ENCODE measurements at regions not wholly inside any gene's neighbourhood (a gene's known extent, or its start where the extent isn't known, plus 50 kb on each side); places are given as distances from the start of the nearest gene placed in this dataset.
A peak's percentile ranks its signal among the peaks of the same experiment; 100 is the strongest.
"Not testable (repeated sequence)": the region's sequence is repeated elsewhere in the genome, so short reads cannot be mapped to it uniquely, and the experiment has no call there.

DNA sequence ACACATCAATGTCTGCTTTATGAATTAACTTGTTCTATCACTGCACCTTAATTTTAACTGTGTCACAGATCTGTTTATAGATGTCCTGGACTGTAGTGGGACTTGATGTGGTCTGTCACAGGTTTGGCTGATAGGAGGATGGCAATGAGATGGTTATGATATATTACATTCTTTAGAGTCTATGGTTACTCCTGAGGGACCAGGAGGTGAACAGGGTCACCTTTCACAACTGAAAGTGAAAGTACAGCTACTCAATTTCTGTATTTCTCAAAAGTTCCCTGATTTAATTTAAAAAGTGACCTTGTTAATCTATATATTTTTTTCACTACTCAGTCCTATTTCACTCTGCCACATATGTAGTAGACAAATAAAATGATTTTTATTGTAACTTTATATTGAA lies 1284.1 kb upstream of the GYPC start:
- no peak for DNase-seq

DNA sequence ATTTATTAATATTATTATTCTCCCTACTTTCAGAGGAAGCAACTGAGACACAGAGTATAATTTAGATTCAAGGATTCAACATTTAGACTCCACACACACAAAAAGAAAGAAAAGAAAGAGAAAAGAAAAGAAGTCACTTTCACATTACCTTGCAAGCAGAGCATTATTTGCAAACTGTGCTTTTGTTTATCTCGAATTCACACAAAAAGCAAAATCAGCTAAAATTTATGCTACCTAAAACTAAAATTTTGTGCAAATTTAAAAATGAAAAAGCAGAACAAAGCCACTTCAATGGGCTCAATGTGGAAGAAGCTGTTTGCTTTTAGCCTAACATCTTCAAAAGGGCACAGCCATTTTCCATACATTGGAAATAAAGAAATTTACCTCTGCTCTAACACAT lies 1282.7 kb upstream of the GYPC start:
- no peak for DNase-seq

DNA sequence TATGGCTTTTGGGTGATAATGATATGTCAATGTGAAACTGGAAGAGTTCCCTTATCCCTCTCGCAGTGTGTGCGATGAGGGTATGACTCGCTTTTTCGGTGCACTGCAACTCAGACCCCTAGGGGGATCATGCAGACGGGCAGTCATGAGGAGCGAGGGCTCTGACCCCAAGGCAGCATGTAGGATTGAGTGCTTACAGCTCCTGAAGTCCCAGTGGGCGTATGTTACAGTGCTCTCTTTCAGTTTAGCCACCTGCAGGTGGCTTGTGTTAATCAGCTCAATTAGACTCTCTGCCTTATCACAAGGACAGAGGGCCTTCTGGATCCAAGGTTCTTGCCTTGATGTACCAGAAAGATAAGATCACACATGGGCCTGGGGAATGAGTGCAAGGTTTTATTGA lies 1269.9 kb upstream of the GYPC start:
- DNase-seq: no peak

DNA sequence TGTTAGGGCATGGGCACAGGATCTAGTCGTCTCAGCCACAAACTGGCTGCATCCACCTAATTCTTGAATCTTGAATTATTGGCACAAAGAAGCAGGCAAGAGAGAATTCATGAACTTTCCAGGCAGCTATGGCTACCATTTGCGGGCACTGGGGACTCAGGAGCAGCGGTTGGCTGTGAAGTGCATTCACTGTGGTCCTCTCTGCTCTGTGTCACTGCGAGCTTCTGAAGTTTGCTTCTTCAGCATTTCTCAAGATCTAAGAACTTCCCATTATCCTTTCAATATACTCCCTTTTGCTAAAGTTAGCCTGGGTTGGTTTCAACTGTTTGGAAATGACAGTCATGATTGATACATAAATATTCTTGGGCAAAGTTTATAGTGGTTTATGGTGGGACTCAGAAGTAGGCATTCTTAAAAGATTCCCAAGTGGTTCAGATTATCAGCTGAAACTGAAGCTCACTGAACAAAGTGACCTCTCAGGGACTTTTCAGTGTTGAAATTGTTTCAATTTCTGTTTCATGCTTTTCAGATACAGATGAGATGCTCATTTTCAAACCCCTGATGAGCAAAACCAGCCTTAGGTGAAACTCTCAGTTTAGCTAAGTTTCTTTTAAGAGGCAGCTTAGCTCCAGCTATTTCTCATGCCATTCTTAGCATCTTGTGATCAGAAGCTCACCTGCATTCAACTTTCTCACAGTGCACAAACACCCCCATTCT lies 1258.3 kb upstream of the GYPC start:
- DNase-seq: no peak

DNA sequence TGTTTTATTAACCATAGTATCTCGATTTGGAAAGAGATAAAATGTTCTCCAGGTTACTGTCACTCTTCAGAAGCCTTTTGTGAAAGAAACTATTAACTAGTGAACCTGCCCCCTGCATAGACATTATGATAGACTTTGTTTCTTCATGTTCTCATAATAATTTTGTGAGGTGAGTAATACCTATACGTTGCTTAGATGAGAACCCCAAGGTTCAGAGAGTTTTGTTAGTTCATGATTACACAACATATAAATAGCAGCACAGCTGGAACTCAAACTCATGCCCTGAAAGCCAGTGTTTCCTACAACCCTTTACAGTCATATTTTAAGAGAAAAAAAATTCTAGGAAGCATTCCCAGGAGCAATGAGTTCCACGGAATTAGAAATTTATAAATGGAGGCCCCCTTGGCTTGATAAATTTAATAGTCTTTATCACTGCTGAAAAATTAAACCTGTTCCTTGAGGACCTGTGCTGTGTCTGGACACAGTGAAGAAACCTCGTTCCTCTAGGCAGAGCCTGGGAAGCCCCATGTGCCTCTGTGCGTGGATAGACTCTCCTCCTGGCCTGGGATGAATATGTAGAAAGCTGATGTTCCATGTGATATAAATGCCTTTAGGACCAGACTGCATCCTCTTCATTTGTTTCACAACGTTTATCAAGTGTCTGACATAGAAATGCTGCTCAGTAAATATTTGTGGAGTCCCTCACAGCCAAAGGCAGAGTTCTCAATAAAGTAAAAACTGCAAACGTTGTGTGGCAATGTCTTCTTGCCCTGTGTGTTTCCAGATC lies 1257.0 kb upstream of the GYPC start:
- DNase-seq: no peak

DNA sequence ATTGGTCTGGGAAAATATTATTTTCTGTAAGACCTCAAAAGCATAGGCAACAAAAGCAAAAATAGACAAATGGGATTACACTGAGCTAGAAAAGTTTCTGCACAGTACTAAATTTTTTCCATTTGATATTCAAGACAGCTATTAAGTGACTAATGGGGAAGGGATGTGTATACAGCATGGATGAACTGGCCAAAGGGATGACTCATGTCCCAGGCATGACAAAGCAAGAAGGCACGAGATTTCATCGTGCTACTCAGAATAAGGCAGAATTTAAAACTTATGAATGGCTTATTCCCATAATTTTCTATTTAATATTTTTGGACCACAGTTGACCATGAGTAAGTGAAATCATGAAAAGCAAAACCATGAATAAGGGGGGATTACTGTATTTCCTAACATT lies 1250.1 kb upstream of the GYPC start:
- DNase-seq: no peak

DNA sequence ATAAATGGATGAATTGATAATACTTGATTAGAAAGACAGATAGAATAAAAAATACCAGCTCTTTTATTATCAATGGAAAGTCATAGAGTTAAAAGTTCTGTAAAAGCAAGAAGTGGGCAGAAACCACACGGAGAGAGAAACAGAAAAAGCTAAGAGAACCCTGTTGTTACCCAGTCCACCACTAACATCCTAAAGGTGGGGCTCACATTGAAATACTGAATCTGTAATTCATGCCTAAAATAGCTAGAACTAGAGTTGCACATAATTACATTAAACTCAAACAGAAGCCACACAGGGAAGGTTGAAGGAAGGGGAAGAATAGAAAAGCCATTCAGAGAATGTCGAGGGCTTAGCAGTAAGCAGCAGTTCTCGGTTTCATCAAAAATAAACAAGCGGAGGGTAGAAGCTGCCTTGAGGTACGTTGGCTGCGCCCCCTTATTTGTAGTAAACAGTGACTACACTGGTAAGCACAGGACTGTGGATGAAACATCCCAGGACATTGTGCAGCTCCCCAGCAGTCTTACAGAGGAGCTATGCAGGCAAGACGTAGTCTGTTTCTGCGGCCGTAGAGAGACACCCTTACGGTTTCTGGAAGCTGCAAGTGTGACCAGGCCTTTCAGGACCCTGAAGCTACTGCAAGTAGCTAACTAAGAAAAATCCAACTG lies 1247.0 kb upstream of the GYPC start:
- DNase-seq: no peak

DNA sequence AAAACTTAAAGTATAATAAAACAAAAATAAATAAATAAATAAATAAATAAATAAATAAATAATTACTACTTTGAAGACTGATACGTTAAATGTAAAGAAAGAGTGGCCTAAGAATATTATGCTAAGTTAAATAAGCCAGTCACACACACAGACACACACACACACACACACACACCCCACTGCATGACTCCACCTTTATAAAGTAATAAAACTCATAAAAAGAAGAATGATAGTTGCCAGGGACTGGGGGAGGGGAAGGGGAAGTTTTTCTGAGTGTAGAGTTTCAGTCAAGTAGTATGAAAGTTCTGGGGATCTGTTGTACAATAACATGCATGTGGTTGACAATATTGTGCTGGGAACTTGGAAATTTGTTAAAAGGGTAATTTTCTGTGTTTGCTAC lies 1237.5 kb upstream of the GYPC start:
- DNase-seq: no peak

DNA sequence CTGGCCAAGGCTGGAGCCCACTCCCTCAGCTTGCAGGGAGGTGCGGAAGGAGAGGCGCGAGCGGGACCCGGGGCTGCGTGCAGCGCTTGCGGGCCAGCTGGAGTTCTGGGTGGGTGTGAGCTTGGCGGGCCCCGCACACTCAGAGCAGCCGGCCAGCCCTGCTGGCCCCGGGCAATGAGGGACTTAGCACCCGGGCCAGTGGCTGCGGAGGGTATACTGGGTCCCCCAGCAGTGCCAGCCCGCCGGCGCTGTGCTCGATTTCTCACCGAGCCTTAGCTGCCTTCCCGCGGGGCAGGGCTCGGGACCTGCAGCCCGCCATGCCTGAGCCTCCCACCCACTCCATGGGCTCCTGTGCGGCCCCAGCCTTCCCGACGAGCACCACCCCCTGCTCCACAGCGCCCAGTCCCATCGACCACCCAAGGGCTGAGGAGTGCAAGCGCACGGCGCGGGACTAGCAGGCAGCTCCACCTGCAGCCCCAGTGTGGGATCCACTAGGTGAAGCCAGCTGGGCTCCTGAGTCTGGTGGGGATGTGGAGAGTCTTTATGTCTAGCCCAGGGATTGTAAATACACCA lies 1233.7 kb upstream of the GYPC start:
- DNase-seq: not testable (repeated sequence)

DNA sequence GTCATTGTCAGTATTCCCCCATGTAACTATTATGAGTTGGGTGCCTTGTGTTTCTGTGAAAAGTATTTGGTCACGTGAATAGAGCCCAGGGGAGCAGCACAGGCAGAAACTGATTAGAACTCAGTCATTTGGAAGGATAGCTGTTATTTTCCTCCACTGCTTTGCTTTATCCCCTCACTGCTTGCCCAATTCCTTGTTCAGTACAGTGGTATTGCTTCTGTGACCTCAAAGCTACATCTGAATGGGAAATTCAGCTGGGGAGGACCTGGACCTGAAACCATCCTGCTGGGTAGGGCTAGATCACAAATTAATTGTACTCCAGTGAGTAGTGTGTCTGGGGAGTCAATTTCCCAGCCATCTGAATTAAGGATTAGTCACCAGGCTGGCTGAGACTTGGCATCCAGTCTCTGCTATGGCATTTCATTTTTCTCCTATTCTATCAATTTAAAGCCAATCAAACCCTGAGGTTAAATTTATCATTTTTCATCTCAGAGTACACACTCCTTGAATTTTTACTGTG lies 1231.6 kb upstream of the GYPC start:
- DNase-seq: peak; percentile 65

DNA sequence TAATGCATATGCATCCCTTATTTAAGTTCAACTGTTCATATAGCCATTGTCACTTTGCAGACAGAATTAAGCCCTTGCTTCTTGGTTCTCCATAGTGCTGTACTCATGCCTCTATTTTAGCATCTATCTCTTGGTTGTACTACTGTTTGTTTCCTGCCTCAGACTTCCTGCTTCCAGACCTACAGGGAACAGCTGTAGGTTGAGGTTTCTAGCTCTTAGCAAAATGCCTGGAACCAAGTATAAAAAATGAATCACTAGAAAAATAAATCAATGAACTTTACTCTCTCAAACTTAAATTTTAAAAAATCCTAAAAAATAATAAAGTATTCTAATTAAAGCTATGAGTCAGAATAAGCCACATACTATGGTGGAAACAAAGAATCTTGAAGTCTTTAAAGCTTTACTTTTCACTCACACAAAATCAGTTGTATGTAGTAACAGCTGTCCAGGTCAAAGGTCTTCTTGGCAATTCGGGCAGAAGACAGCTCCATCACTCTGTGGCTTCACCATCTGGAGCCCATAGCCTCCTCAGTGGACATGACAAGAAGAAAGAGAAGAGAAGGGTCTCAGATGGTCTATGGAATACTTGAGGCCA lies 1228.1 kb upstream of the GYPC start:
- no peak for DNase-seq

DNA sequence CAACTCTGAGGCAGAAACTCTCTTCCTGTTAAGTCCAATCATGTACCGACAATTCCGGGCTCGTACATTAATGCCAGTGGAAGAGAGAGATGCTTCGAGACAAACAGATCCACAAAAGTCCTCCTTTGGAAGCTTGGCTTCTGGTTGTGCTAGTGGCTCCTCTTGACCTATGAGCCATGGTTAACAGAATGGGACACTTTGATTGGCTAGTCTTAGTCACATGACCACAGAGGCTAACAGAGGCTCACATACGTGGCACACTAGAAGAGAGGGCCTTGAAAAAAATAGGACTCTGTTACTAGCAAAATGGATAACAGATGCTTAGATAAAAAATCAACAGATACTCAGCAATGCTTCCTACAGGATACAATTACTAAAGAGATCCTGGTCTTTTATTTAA lies 1211.9 kb upstream of the GYPC start:
- DNase-seq: no peak

DNA sequence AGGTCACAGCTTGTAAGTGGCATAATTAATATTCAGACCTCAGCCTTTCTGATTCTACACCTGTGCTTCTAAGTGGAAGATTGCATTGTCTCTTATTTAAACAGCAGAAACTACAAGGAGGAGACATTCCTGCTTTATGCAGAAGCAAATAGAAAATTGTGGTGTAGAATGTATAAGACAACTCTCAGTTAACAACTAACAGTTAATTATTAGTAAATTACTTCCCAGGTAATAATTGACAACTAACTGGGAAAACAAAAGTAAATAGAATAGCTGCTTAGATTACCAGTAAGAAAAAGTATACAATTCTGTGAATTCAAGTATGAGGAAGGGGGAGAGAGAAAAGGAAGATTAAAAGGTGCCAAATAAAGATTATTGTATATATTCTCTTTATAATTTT lies 1210.5 kb upstream of the GYPC start:
- DNase-seq: no peak

DNA sequence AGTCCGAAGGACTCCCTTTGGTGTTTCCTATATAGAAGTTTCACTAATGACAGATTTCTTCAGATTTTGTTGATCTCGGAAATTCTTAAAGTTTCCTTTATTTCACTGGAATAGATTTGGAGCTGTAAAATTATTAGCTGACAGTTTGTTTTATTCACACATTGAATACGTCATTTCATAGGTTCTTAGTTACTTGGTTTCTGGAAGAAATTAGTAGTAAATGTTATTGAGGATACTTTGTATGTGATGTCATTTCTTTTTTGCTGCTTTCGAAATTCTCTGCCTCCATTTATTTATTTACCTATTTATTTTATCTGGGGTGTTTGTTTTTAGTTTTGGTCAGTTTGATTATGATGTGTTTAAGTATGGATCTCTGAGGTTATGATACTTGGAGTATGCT lies 1205.9 kb upstream of the GYPC start:
- no peak for DNase-seq

DNA sequence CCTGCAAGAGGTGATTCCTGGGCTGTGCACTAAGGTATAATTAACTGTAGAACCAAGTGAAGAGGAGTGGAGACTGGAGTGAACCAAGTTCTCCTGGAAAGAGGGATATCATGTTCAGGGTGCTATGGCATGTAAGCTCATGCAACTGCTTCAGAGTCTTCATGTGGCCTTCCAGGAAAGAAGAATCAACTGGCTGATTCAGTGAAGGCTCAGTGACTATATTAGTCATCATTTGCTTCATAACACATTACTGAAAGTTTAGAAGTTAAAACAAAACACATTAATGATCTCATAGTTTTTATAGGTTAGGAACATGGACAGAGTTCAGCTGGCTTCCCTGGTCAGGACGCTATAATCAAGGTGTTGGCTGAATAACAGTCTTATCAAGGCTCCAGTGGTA lies 1200.8 kb upstream of the GYPC start:
- DNase-seq: no peak

DNA sequence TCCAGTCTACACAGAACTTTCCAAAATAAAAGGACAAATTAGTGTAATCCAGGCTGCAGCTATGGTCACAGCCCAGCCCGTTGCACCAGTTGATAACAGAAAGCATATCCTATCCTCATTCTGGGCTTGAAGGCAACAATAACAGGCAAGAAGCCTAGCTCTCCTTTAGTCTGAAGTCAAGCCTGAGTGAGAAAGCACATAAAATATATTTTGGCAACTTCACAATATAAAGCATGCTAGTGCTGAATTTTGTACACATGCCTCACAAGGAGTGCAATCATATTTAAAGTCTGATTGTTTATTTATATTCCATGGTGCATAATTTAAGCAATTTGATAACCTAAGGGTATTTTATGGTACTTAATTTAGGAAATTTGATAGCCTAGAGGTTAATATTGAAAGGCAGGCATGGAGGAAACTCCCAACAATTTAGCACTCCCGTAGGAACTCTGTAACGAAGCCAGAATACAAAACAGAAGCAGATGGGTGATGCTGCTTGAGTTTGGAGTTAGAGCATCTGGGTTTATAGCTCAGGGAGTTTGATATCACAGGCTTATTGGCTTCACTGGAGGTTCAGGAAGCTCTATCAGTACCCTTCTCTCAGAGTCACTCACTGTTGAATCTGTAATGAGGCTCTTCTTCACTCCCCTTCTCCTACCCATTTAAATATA lies 1199.1 kb upstream of the GYPC start:
- DNase-seq: peak; percentile 51

DNA sequence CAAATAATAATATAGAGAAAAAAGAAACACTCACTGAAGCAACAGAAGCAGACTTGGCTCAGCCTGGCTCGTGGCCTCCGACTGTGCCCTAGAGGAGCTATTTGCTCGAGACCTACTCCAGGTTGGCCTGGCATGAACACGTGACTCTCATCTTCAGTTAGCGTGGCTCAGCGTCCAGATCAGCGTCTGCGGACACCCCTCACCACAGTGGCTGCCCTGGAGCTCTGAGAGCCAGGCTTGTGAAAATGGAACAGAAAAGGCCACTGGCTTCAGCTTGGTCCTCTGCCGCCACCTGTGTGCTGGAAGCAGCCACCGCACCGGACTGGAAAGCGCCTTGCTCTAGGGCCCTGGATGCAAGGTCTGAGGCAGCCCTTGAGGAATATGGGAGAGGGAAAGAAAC lies 1184.0 kb upstream of the GYPC start:
- peak; percentile 35 for DNase-seq

DNA sequence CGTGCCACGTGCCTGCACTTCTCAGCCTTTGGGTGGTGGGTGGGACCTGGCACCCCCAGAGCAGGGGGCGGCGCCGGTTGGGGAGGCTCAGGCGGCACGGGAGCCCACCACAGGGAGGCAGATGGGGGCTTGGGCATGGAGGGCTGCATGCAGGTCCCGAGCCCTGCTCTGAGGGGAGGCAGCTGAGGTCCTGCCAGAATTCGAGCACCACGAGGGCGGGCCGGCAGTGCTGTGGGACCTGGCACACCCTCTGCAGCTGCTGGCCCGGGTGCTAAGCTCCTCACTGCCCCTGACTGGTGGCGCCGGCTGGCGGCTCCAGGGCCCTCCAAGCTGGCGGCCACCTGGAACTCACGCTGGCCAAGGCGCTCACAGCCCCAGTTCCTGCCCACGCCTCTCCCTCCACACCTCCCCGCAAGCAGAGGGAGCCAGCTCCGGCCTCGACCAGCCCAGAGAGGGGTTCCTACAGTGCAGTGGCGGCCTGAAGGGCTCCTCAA lies 1176.8 kb upstream of the GYPC start:
- DNase-seq: no peak

DNA sequence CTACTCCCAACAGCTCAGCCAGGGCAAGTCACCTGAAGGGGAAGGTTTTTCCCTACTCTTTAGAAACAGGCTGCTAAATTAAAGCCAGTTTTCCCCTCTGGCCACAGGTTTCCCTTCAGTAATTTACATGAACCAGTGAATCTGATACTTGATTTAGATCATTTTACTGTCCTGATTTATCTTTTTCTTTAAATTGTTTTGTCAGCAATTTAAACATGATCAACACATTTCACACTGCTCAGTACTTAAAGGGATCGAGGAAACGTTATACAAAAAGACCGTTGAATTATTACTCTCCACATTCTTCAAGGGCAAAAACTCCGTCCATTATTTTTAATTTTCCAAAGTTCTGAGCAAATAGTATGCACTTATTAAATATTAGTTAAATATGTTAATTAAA lies 1165.7 kb upstream of the GYPC start:
- no peak for DNase-seq

DNA sequence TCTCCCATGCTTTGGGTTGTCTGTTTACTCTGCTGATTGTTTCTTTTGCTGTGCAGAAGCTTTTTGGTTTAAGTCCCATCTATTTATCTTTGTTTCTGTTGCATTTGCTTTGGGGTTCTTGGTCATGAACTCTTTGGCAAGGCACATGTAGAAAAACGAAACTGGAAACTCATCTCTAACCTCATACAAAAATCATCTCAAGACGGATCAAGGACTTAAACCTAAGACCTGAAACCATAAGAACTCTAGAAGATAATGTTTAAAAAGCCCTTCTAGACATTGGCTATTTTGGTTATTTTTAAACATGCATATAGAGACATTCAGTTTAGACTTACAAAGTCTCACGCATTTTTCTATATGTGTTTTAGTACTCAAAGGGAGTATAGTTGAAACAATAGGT lies 1164.3 kb upstream of the GYPC start:
- DNase-seq: no peak

DNA sequence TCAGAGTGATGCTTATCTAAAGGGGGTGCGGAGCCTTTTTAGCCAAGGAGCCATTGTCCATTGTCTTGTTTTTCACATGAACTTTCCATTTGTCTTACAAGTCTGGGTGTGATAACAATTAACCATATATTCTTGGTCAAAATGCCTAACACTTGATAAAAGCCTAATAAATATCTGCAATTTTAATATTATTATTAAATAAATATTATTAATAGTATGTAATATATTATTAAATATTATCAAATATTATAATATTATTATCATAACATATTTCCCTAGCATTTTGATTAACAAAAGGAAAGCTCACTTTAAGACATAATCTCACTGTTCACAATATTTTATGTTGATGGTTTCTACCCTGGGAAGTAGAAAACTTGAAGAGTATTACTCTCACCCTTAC lies 1143.6 kb upstream of the GYPC start:
- DNase-seq: no peak

DNA sequence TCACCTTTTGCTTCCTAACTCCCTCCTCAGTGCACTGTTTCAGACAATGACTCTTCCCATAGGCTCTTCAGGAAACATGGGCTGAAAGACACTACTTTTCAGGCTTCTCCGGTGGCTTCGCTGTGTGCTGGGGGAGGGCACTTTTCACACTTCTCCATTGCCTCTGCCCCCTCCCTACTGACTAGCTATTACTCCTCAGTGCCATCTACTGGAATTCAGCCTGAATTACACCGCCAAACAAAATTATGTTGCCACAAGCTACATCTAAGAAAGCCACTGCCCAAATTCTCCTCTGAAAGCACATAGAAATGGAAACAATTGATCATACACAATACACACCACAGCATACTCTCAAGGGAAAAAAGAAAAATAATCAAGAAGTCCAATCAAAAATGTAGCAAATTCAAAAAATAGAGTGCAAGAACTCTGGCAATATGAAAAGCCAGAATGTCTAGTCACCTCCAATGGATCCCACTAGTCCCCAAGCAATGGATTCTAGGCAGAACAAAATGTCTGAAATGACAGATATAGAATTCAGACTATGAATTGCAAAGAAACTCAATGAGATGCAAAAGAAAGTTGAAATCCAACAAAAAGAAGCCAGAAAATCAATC lies 1139.4 kb upstream of the GYPC start:
- peak; percentile 1 for DNase-seq
